ENCODE measurements at regions not wholly inside any gene's neighbourhood (a gene's known extent, or its start where the extent isn't known, plus 50 kb on each side); places are given as distances from the start of the nearest gene placed in this dataset.
"Not testable (repeated sequence)": the region's sequence is repeated elsewhere in the genome, so short reads cannot be mapped to it uniquely, and the experiment has no call there.

DNA sequence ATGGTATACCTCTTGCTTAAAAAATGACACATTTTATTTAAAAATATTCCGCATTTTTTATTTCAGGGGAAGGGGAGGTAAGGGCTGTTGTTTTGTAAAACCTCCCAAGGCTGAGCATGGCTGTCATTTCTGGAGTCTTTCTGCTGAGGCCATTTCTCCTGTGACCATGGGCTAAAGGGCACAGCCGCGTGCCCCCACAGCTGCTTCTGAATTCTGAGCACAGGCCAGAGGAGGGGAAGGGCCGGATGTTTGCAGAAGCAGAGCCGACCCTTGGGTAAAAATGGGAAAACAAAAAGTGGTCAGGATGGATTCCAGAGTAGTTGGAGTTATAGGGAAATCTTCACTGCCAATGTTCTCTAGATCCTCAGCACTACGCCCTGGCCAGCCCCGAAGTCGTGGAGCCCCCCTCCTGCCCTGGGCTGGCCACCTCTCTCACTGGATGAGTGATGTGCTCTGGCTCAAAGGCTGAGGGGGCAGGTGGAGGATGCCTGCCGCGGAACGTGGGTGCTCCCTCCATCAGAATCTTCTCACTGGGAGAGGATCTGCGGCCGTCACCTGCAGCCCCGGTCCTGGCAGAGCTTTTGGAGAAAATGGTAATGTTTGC is 131.3 kb upstream of the ZEB1 start:
- DNase-seq (ENCODE audit: low spot score), result no peak

DNA sequence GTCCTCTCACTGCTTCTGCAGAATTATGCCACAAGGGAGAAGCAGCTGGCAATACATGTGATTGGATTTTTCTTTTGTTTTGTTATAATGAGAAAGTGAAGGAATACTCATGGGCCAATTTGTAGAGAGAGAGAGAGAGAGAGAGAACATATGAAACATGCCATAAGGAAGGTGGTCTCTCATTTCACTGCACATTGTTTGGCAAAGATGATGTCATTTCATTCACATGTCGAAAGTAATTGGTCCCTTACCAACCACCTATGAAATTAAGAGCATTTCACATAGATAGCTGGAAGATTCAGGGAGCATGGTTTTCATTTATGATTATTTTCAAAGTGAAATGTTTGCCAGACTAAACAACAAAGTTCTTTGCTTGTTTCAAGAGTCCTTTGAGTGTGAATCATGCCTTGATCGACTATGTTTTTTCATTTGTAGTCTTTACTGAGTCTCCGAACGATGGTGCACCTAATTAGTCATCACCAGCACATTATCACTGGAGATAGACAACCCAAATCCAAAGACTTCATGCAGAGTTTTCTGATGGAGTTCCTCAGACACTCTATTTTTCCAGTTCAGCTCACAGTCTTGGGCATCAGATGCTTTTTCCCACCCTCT is 130.1 kb upstream of the ZEB1 start:
- DNase-seq (ENCODE audit: low spot score), result no peak

DNA sequence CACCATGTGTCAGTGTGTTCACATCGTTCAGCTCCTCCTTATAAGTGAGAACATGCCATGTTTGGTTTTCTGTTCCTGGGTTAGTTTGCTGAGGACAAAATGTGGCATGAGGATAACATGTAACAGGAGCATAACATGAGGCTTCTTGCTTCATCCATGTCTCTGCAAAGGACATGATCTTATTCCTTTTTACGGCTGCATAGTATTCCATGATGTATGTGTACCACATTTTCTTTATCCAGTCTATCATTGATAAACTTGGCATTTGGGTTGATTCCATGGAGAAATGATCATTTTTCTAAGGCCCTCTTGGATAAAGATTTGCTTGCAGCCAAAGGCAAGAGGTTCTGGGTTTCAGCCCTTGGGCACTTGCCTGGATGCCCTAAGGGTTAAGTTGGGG is 128.5 kb upstream of the ZEB1 start:
- no peak for DNase-seq (ENCODE audit: low spot score)

DNA sequence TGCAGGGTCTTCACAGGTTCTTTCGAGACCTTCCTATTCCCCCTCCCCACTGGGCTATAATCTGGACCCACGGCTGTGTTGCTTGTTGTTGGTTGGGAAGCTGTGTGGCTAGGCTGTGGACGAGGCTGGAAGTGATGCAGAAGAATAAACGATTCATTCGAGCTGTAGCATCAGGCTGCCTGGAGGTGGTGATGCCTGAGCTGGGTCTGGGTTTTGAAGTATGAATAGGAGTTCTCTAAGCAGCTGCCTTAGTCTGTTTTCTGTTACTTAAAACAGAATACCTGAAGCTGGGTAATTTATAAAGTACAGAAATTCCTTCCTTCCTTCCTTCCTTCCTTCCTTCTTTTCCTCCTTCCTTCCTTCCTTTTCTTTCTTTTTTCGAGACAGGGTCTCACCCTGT is 126.5 kb upstream of the ZEB1 start:
- no peak for DNase-seq (ENCODE audit: low spot score)

DNA sequence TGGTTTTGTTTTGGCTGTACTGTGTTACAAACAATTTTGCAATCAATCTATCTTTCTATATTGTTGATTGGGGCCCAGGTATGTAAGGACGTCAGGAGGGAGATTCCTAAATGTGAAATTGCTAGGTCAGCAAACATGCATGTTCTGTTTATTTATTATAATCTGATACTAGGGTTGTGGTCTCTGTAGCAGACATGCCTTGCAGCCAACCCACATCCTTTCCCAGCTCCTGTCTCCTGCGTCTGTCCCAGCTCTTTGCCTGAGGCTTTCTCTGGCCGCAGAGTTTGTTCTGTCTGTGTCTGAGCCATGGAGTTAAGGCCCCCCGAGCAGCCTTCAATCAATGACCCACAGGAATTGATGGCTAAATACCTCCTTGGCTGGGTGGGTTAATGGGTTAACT is 124.0 kb upstream of the ZEB1 start:
- DNase-seq (ENCODE audit: low spot score), result no peak

DNA sequence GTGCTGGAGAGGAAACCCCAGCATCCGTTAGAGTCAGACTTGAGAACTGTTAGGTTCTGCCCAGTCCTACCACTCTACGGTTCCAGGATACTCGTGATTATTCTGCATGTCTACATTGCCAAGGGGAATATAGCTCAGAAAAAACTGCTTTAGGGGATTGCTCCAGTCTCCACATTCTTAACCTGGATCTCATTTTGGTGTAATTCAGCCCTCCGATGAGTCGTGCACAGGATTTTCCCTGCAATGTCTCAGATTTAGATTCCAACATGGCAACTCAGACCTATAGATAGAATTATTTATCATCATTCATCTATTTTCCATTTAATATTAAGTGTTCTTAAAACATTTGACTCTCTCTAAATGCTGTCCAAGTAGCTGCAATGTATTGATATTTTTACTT is 121.1 kb upstream of the ZEB1 start:
- DNase-seq (ENCODE audit: low spot score), result no peak

DNA sequence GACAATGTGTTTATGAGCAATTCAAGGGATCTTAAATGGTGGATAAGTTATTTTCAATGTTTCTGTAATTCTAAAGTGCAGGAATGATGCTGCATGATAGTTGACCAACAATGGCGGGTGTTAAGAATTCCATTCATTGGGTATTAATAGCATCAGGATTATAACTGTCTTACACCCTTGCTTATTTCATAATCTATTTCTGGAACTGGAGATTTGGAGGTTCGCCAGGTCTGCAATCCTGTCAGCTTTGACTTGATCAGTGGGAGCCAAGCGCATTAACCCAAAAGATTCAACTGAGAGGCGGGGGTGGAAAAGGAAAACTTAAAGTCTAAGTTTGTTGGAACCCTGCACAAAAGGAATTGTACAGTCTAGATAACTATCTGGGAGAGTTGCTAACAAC is 114.9 kb upstream of the ZEB1 start:
- DNase-seq (ENCODE audit: low spot score), result no peak

DNA sequence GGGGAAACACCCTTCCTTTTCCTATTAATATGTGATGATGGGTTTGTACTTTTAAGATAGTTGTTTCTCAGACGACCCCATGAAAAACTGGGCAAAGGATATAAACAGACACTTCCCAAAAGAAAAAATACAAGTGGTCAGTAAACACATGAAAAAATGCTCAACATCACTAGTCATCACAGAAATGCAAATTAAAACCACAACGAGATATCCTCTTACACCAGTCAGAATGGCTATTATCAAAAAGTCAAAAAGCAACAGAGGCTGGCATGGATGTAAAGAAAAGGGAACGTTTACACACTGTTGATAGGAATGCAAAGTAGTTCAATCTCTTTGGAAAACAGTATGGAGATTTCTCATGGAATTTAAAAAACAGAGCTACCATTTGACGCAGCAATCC is 111.4 kb upstream of the ZEB1 start:
- DNase-seq (ENCODE audit: low spot score), result no peak

DNA sequence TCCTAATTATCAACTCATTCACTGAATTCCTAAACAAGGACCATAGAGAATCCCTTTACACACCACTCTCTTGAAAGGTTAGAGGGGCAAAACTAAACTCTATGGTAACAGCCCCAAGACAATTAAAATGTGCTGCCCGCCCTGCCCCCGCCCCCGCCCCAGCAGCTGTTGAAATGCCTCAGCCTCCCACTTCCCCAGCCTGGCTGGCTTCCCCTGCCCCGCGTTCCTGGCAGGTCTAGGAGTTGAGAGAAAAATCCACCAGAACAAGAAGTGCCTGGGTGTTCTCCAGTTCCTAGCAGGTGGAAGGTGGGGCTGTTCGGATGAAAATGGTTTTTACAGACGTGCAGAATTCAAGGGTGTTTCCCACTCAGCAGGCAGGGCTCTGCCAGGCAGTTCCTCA is 109.5 kb upstream of the ZEB1 start:
- no peak for DNase-seq (ENCODE audit: low spot score)

DNA sequence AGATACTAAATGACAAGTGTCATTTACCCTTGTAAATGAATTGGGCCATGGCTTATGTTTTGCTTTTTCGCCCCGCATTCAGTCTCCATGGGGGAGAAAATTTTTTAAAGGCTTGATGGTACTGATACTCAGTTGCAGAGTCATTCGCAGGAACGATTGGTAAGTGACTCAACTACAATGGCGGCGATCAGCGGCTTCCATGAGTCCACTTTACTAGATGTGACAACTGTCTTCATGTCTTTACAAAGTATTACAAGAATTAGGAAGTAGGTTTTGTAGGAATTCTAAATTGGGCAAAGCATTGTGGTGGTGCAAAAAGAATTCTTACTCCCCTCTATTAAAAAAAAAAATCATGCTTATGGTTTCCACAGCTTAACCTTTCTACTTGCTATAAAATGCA is 108.8 kb upstream of the ZEB1 start:
- no peak for DNase-seq (ENCODE audit: low spot score)

DNA sequence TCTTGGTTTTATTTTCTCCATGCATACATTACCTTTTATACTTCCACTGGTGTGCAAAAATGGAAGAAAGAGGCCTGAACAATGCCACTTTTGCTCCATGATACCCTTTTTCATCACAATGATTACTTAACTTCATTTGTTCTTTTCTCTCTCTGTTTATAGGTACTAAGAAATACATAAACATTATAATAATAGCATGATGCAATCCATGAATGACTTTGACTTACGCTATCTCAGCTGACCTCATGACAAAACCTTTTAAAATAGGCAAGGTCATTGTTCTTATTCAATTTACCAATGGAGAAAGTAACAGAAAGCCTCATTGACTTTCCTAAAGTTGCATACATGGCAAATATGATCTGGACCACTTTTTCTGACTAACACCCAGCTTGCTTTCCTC is 105.1 kb upstream of the ZEB1 start:
- DNase-seq (ENCODE audit: low spot score), result no peak

DNA sequence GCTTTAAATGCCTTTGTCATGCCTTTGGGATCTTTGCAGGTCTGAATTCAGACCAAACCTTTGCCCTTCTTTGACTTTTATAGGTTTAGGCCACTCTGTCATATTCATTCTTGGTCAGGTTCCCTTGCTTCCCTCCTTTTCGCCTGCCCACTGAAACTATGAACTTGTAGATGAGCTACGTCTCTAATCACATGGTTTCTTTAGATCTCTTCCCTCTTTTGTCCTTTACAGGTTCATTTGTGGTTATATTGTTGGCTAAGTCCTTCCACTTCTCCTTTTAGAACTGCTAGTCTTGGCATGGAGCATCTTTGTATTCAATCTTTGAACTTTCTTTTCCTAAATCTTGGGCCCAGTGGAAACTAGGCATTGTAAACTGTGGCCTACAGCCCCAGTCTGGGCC is 104.0 kb upstream of the ZEB1 start:
- DNase-seq (ENCODE audit: low spot score), result no peak

DNA sequence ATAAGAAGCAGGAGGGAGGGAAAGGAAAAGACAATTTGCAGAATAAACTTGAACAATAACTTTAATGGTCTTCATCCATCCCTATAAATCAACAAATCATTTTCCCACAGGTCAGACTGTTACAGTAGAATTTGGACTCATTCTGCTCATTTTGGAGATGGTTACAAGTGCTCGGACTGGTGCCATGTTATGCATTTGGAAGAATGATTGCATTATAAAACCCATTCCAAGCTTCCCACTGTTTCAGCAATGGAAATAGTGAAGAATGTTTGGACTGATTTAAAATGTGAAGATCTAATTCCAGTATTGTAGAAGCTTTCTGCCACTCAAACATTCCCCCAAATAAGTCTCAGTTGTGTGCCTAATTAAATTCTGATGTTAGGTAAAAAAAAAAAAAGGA is 99.7 kb upstream of the ZEB1 start:
- no peak for DNase-seq (ENCODE audit: low spot score)

DNA sequence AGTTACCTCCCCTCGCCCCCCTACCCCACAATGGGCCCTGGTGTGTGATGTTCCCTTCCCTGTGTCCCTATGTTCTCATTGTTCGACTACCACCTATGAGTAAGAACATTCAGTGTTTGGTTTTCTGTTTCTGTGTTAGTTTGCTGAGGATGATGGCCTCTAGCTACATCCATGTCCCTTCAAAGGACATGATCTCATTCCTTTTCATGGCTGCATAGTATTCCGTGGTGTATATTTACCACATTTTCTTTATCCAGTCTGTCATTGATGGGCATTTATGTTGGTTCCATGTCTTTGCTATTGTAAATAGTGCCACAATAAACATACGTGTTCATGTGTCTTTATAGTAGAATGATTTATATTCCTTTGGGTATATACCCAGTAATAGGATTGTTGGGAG is 90.2 kb upstream of the ZEB1 start:
- DNase-seq (ENCODE audit: low spot score), result not testable (repeated sequence)

DNA sequence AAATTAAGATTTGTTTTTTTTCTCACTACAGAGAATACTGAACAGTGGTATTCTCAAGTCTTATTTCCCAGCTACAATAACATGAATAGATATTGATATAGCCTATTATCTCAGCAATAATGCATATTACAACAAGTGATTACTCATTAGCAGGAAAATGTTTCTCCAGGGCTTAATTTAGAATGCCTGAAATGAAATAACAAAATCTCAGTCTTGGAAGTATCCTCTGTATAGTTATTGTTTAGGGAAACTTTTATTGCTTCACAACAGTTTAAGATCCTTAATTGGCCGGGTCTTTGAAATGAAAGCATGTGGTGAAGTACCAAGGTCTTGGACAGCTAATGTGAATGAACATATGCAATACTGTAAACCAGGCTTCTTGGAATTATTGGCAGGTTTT is 79.1 kb upstream of the ZEB1 start:
- DNase-seq (ENCODE audit: low spot score), result no peak

DNA sequence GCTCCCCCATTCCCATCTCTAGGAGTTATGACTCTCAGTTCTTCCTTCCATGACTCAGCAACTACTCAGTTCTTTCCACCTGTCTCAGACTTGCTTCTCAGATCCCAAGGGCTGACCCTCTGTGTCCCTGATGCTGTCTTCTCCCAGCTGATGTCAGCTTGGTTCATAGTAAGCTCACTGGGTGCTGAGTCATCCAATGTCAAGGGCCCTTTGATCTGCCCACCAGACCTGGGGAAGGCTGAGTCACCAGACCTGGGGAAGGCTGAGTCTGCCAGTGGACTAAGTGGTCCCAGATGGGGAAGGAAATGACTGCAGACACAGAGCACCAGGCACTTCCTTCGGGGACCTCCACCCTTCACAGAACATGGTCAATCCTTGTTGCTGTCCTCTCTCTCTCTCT is 76.1 kb upstream of the ZEB1 start:
- no peak for DNase-seq (ENCODE audit: low spot score)

DNA sequence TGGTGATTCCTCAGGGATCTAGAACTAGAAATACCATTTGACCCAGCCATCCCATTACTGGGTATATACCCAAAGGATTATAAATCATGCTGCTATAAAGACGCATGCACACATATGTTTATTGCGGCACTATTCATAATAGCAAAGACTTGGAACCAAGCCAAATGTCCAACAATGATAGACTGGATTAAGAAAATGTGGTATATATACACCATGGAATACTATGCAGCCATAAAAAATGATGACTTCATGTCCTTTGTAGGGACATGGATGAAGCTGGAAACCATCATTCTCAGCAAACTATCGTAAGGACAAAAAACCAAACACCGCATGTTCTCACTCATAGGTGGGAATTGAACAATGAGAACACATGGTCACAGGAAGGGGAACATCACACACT is 67.9 kb upstream of the ZEB1 start:
- DNase-seq (ENCODE audit: low spot score), result not testable (repeated sequence)

DNA sequence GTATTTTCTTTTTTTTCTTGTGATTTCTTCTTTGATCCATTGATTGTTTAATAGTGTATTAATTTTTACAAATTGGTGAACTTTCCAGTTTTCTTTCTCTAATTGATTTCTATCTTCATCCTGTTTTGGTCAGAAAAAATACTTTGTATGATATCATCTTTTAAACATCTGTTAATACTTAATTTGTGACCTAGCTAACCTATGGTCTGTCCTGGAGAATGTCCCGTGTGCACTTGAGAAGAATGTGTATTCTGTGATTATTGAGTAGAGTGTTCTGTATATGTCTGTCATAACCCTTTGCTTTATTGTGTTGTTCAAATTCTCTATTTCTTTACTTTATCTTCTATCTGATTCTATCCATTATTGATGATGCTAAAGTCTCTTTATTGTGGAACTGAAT is 65.8 kb upstream of the ZEB1 start:
- DNase-seq (ENCODE audit: low spot score), result no peak

DNA sequence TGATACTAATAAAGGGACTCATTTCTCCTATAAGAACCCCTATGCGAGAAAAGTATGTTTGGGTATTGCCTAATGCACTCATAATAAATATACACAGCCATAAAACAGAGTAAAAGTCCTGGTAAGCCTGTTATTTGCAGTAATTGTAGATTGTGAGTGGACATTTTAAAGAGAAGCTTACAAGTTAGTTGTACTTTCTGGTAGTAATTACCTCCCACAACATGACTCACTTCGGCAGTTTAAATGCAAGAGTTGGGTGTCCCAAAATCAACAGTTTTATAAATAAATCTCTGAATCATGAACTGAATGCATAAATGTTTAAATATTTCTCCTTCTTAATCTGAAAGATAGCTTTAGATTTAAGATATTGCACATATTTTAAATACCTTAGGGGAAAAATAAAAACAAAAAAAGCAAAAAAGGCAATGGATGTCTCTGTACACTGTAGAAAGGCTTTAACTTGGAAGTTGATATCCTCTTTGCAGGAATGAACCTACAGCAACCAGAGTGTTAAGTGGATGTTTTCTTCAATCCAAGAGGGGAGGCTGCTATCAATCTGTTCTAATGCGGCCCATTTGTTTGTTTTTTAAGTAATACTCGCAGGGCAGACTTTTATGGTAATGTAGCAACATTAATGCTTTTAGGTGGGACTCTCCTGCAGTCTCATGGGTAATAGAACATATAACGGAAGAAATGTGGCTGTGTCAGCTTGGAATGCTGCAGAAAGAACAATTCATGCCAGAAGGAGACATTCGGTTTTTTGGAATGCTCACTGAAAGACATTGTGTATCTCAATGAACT is 57.3 kb upstream of the ZEB1 start:
- no peak for DNase-seq (ENCODE audit: low spot score)

DNA sequence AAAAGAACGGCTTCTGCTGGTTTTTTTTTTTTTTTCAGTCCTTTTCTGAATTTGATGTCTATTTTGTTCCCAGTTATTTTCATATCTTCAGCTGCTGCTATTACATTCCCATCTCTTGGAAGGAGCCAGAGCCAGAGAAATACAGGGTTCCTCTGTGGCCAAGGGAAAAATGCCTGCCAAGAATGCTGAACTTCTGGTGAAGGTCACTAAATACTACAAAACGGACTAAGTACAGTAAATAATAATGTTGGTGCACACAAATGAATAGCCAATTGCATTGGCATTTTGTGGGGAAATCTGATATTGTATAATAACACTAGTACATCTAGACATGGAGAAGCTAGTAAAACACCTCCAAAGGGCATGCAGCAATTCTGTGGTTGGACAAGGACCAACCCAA is 56.3 kb upstream of the ZEB1 start:
- no peak for DNase-seq (ENCODE audit: low spot score)

DNA sequence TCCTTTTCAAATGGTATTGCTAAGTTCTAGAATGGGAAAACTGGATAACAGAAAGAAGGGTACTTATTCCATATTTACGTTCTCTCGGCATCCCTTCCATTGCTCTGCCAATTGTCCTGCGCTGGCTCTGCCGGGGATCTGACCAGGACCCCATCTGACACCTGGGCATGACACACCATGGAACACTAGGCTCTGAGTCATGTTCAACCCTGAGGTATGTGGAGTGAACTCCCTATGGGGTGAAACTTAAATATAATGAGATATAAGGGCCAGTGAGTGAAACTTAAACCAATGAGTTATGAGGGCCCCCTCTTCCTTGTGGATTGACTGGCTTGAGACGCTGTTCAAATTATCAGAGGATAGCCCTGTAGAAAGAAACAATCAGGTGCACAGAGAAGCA is 55.1 kb upstream of the ZEB1 start:
- DNase-seq (ENCODE audit: low spot score), result no peak

DNA sequence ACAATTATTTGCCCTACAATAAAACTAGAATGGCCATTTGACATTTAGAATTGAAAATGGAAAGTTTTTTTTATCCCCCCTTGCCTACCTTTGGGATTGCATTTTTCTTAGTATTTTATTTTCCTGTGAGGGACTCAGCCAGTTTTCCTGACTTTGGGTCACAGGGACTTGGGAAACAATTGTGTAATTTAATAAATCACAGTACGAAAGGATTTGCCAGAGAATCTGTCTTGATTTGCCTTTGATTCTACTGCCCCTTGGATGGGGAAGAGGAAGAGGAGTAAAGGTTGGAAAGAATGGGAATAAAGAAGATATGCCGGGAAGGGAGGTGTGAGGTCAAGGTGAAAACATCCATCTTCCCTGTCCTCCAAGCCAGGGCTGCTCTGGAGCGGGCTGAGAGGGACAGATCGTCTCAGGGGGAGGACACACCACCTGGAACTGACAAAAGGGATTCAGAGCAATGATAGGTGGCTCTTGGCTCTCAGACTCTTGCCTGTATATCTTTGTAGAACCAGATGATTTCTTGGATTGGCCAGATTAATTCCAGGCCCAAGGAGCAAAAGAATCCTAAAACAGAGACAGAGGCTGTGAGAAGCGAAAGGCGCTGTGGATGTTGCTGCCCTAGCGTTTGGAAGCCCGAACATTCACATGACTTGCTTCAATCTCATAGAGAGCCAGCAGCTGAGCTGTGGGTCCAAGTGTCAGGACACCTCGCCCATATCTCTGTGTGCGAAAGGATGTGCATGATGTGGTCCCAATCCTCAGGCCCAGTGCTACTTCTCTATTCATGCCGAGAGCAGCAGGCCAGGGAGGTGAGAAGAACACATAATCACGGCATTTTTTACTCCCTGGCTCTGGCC is 50.3 kb upstream of the ZEB1 start:
- DNase-seq (ENCODE audit: low spot score), result no peak

All from NAMALWA (cell line).